K562 (cell line): ENCODE measurements at regions not wholly inside any gene's neighbourhood (a gene's known extent, or its start where the extent isn't known, plus 50 kb on each side); places are given as distances from the start of the nearest gene placed in this dataset.
A peak's percentile ranks its signal among the peaks of the same experiment; 100 is the strongest.

ENCODE experiments used
- ATAC-seq: fragments of 200-7000 bp; cut with Tn5 transposase; 3 replicates; pipeline ENCODE4 v1.9.1; 2020; ENCODE audit warnings: moderate library complexity
- BruUV-seq: library from RNA; stranded (reverse); fragments of 400-500 nt; replicated peaks from 2 replicates; lab custom pipeline; 2021; lab: Mats Ljungman, UMichigan
- CTCF ChIA-PET: fragments of 300-600 bp; formaldehyde crosslinking; extraction: SDS; loops from one replicate; lab custom pipeline; 2021; ENCODE audit warnings: low intra/inter-chr PET ratio; lab: Yijun Ruan, JAX
- POLR2A ChIA-PET: fragments of 300-600, 350-650 bp; sonication (Branson Sonifier 250); formaldehyde crosslinking; extraction: SDS; loops from one replicate; lab custom pipeline; 2021; ENCODE audit warnings: antibody characterized with exemption, inconsistent platforms; lab: Yijun Ruan, JAX
- DNase-seq, 4 experiments: peaks; one replicate each; pipeline versions ENCODE4 v3.0.0 to v3.0.0-alpha.2; 2011 to 2018; ENCODE audit warnings: low spot score in 3 of 4, mixed read lengths in 3 of 4; ENCODE audit errors: extremely low read depth in 1 of 4
- FAIRE-seq: peaks from 2 replicates; lab custom pipeline; 2011; peaks lifted over from hg19 to GRCh38; lab: Jason Lieb, UNC
- H2AFZ ChIP-seq: 2 replicates; pipeline ENCODE4 v1.6.0; 2011; ENCODE audit warnings: low read depth, low read length, control low read depth, inconsistent platforms
- H3K27ac ChIP-seq: fragments of 200-600 bp; 3 replicates; pipeline ENCODE4 v1.8.0; 2011; ENCODE audit warnings: low read depth, mild to moderate bottlenecking, control low read depth, inconsistent platforms, low read length, moderate library complexity, mixed read lengths; ENCODE audit errors: extremely low read depth
- H3K27me3 ChIP-seq, 2 experiments: fragments of 300-600 bp in 1 of 2; 2 replicates in 1 of 2; 3 replicates in 1 of 2; pipeline versions ENCODE4 v1.6.0 to v1.8.0; 2011; ENCODE audit warnings: inconsistent platforms in 2 of 2, low read length in 2 of 2, mild to moderate bottlenecking in 1 of 2, mixed read lengths in 1 of 2, moderate library complexity in 1 of 2; ENCODE audit not compliant: control insufficient read depth in 2 of 2, insufficient read depth in 2 of 2
- H3K36me3 ChIP-seq: fragments of 300-600 bp; 3 replicates; pipeline ENCODE4 v1.8.0; 2011; ENCODE audit warnings: mild to moderate bottlenecking, low read length, inconsistent platforms; ENCODE audit not compliant: control insufficient read depth, insufficient read depth
- H3K4me1 ChIP-seq, 2 experiments: fragments of 200-600 bp in 1 of 2; replicated peaks in 1 of 2; 2 replicates in 1 of 2; 3 replicates in 1 of 2; pipeline versions ENCODE4 v1.5.1 to v1.8.0; 2011; ENCODE audit warnings: inconsistent platforms in 2 of 2, low read length in 2 of 2, mild to moderate bottlenecking in 1 of 2, mixed read lengths in 1 of 2, moderate library complexity in 1 of 2; ENCODE audit not compliant: control insufficient read depth in 2 of 2, insufficient read depth in 2 of 2
- H3K4me2 ChIP-seq: 2 replicates; pipeline ENCODE4 v1.6.1; 2011; ENCODE audit warnings: low read length, control low read depth, inconsistent platforms, mixed read lengths; ENCODE audit not compliant: insufficient read depth
- H3K4me3 ChIP-seq: fragments of 200-600 bp; sonication (generic), shearing (Covaris generic); 2 replicates; pipeline ENCODE4 v1.5.1; 2016; ENCODE audit warnings: control low read depth, inconsistent platforms
- H3K79me2 ChIP-seq: fragments of 200-600 bp; 3 replicates; pipeline ENCODE4 v1.8.0; 2011; ENCODE audit warnings: low read length, inconsistent platforms; ENCODE audit not compliant: control insufficient read depth, insufficient read depth
- H3K9ac ChIP-seq, 2 experiments: 2 replicates each; pipeline versions ENCODE4 v1.6.0 to v1.6.1; 2011; ENCODE audit warnings: low read depth in 2 of 2, low read length in 2 of 2, control low read depth in 1 of 2, inconsistent platforms in 1 of 2, mild to moderate bottlenecking in 1 of 2, mixed read lengths in 1 of 2; ENCODE audit not compliant: insufficient read depth in 1 of 2
- H3K9me1 ChIP-seq: one replicate; pipeline ENCODE4 v1.6.0; 2011; ENCODE audit warnings: inconsistent platforms, mild to moderate bottlenecking, low read length, moderate library complexity; ENCODE audit not compliant: control insufficient read depth, insufficient read depth
- H3K9me3 ChIP-seq: replicated peaks from 2 replicates; pipeline ENCODE4 v1.5.1; 2011; ENCODE audit warnings: low read depth, low read length, inconsistent platforms; ENCODE audit not compliant: control insufficient read depth, insufficient read depth
- H4K20me1 ChIP-seq: replicated peaks from 2 replicates; pipeline ENCODE4 v1.6.1; 2011; ENCODE audit warnings: low read length, inconsistent platforms, mixed read lengths; ENCODE audit not compliant: control insufficient read depth, insufficient read depth
- HDAC8 ChIP-seq: fragments of 450-650 bp; IDR thresholded peaks from 2 replicates; pipeline ENCODE4 v1.6.1; 2016; ENCODE audit warnings: mild to moderate bottlenecking, missing genetic modification characterization, moderate library complexity, missing compliant biosample characterization
- WGBS: fragments of 100-300 bp; shearing (Covaris generic); methylation state at CpG from one replicate; pipeline ENCODE4 v1.1.6; 2016; ENCODE audit warnings: low coverage, mixed read lengths; ENCODE audit not compliant: insufficient coverage; ENCODE audit errors: missing lambda C conversion rate; 5-methylcytosine and 5-hydroxymethylcytosine counted together
- in situ Hi-C: fragments of 300-500 bp; cut with MboI; formaldehyde crosslinking; loops from 4 replicates; pipeline ENCODE4 v1.15.0; 2018; ENCODE audit warnings: inconsistent platforms, mixed read lengths
- intact Hi-C: fragments of 100-400 bp; cut with micrococcal nuclease; formaldehyde crosslinking; loops from 2 replicates; pipeline ENCODE4 v1.14.2; 2022
- TF ChIP-seq, protein P1 (sequence below): fragments of 450-650 bp; formaldehyde crosslinking; IDR thresholded peaks from 2 replicates; pipeline ENCODE4 v1.4.0; 2020; ENCODE audit warnings: mild to moderate bottlenecking
- TF ChIP-seq, protein P2 (sequence below): IDR thresholded peaks from 2 replicates; pipeline ENCODE4 v1.6.1; 2016; ENCODE audit warnings: missing genetic modification characterization, missing compliant biosample characterization

DNA sequence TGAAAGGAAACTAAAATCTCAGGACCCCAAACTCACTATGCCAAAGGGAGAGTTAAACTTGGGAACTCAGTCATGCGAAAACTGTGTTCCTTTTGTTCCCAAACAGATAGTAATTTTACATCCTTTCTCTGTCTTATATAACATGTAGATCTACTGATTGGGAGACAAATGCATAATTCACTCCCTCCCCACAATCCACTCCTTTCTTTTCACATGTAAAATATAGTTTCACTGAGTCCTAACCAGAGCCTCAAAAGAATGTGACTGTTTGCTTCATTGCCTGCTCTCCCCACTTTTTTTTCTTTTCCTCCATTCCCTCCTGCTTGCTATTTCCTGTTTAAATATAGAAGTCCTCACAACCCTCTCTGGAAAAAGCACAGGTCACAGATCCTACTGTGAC lies 699.3 kb upstream of the ADGRL3 start:
- Histone ChIP-seq H3K36me3 (no peaks in the 10 kb centered on the region), H3K9me1 (no peaks in the 10 kb centered on the region), H3K9me3 (peaks cover 2% of the 10 kb centered on the region; the same call in 1 of the 2 replicates), H3K9ac (no peak overlapping the region), H3K79me2 (no peaks in the 10 kb centered on the region), H3K27ac (no peak overlapping the region), H3K27me3 (no peaks in the 10 kb centered on the region), H4K20me1 (no peaks in the 10 kb centered on the region), H3K4me3 (no peak overlapping the region), H3K4me2 (no peak overlapping the region), H2AFZ (no peak overlapping the region), H3K4me1 (no peaks in the 10 kb centered on the region)
- ChIA-PET CTCF (no interaction called here), POLR2A (no interaction called here)
- no TSS peak for BruUV-seq
- WGBS: 0% methylated on average over 1 of the region's 1 CpG
- no peak for ATAC-seq
- no peak for TF ChIP-seq HDAC8
- FAIRE-seq: no peak
- in situ Hi-C loops: no loop called here
- intact Hi-C loops: no loop called here
- DNase-seq: no peak

DNA sequence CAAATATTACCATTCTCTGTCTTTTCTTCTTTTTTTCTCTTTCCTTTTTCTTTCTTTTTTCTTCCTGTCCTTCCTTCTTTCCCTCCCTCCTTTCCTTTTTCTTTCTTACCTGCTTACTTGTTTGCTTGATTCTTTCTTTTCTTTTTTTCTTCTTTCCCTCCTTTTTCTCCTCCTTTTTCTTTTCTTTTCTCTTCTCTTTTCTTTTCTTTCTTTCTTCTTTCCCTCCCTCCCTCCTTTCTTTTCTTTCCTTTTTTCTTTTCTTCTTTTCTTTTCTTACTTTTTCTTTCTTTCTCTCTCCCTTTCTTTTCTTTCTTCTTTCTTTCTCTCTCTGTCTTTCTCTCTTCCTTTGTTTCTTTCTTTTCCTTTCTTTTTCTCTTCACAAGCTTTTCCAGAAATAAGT lies 697.4 kb upstream of the ADGRL3 start:
- no TSS peak for BruUV-seq
- H4K20me1 ChIP-seq: no peaks in the 10 kb centered on the region
- no peaks in the 10 kb centered on the region for H3K79me2 ChIP-seq
- no peaks in the 10 kb centered on the region for H3K4me1 ChIP-seq
- no peaks in the 10 kb centered on the region for H3K36me3 ChIP-seq
- no peak overlapping the region for H3K9ac ChIP-seq
- ChIA-PET POLR2A (no interaction called here), CTCF (no interaction called here)
- intact Hi-C loops (no loop called here), in situ Hi-C loops (no loop called here)
- DNase-seq (no peak), ATAC-seq (no peak), FAIRE-seq (no peak)
- H3K27ac ChIP-seq: no peak overlapping the region
- H3K9me1 ChIP-seq: no peaks in the 10 kb centered on the region
- H3K27me3 ChIP-seq: no peaks in the 10 kb centered on the region
- TF ChIP-seq, protein P1, sequence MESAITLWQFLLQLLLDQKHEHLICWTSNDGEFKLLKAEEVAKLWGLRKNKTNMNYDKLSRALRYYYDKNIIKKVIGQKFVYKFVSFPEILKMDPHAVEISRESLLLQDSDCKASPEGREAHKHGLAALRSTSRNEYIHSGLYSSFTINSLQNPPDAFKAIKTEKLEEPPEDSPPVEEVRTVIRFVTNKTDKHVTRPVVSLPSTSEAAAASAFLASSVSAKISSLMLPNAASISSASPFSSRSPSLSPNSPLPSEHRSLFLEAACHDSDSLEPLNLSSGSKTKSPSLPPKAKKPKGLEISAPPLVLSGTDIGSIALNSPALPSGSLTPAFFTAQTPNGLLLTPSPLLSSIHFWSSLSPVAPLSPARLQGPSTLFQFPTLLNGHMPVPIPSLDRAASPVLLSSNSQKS: no peak
- TF ChIP-seq, protein P2, sequence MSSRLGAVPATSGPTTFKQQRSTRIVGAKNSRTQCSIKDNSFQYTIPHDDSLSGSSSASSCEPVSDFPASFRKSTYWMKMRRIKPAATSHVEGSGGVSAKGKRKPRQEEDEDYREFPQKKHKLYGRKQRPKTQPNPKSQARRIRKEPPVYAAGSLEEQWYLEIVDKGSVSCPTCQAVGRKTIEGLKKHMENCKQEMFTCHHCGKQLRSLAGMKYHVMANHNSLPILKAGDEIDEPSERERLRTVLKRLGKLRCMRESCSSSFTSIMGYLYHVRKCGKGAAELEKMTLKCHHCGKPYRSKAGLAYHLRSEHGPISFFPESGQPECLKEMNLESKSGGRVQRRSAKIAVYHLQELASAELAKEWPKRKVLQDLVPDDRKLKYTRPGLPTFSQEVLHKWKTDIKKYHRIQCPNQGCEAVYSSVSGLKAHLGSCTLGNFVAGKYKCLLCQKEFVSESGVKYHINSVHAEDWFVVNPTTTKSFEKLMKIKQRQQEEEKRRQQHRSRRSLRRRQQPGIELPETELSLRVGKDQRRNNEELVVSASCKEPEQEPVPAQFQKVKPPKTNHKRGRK: peak; percentile 65; the same call in 1 of the 2 replicates
- H3K9me3 ChIP-seq: peaks cover 2% of the 10 kb centered on the region; the same call in 1 of the 2 replicates
- no peak overlapping the region for H3K4me2 ChIP-seq
- H2AFZ ChIP-seq: no peak overlapping the region
- no peak overlapping the region for H3K4me3 ChIP-seq
